DLD1 (cell line): ENCODE measurements at regions not wholly inside any gene's neighbourhood (a gene's known extent, or its start where the extent isn't known, plus 50 kb on each side); places are given as distances from the start of the nearest gene placed in this dataset.
"Not testable (repeated sequence)": the region's sequence is repeated elsewhere in the genome, so short reads cannot be mapped to it uniquely, and the experiment has no call there.

Source experiments
- in situ Hi-C: cut with HindIII; loops from 2 replicates; pipeline ENCODE4 v1.10.0; 2017; ENCODE audit warnings: low sequenced_read_pairs

GRCh38 chr15:88994286-88994685 lies 81.1 kb upstream of the MFGE8 start:
- in situ Hi-C loops, result no loop called here

GRCh38 chr15:88995449-88995848 lies 82.3 kb upstream of the MFGE8 start:
- in situ Hi-C loops, result no loop called here

GRCh38 chr15:88997531-88997930 lies 84.4 kb upstream of the MFGE8 start:
- in situ Hi-C loops, result no loop called here

DNA sequence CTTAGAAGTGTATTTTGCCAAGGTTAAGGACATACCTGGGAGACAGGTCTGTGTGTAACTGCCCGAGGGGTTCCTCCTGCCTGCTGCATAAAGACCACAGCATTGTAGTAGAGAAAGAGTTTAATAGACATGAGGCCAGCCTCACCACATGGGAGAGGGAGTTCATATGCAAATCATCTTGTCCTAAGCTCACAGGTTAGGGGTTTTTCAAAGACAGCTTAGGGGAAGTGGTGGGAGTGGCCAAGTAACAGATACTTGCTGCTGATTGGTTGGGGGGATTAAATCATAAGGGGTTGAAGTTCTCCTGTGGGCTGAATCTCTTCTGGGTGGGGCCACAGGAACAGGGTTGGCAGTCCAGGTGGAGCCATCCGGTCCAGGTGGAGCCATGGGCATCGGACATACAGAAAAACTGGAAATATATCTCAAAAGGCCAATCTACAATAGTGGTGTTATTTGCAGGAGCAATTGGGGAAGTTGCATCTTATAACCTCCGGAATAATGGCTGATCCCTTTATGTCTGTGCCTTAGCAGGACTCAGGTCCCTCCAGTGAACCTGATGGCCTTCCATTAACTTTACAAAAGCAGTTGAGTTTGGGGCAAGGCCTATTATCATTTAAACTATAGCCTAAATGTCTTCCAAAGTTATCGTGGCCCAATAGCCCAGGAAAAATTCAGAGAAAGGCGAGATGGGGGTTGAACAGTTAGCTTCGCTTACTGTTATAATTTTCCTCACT lies 86.0 kb upstream of the MFGE8 start:
- in situ Hi-C loops, result no loop called here

- in situ Hi-C loops, result not testable (repeated sequence)
These were observed 86.5 kb upstream of the ABHD2 start for GRCh38 chr15:89001708-89002275.

DNA sequence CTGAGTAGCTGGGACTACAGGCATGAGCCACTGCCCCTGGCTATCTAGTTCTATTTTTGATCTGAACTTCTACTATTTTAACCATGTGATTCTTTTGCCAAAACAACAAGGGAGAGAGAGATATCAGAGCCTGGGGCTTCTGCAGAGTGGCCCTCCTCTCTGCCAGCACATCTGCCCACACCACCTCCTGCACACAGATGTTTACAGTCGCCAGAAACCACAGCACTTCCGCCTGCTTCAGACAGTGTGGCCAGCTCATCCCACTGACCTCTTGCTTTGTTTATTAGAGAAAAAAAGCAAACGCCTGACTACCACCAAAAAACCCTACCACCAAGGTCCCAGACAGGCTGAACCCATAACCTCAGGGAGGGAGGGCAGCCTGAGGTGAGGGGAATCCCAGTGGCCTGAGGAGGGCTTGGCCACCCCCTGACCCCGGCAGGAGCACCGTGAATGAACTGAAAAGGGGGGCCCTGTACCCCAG lies 85.9 kb upstream of the ABHD2 start:
- in situ Hi-C loops, result no loop called here

DNA sequence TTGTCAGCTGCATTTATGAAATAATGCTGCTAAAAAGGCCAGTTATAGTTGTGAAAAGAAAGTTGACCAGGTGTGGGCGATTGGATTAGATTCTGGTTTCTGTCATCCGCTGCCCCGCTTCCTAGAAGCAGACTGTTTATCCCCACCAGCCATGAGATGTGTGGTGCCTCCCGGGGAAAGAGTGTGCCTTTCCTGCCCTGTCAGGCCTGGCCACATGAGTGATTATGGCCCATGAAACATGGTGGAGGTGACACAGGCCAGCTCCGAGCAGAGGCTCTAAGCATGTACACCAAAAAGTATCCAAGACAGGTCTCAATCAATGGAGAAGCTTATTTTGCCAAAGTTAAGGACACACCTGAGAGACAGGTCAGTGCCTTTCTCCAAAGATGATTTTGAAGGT lies 85.4 kb upstream of the ABHD2 start:
- in situ Hi-C loops, result no loop called here

GRCh38 chr15:89003865-89004725 lies 84.2 kb upstream of the ABHD2 start:
- in situ Hi-C loops, result no loop called here

DNA sequence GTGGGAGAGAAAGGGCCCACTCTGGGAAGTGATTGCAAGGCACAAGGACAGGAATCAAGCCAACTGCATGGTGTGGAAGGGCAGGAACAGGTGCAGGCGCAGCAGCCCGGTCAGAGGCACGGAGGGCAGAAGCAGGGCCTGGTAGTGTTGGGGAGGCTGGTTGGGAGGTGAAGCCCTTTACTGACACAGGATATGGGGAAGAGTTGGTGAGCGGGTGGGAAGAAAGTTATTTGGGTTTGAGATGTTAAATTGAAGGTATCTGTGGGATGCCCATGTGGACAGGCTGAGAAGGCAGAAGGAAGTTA lies 83.6 kb upstream of the ABHD2 start:
- in situ Hi-C loops, result no loop called here

GRCh38 chr15:89007527-89007926 lies 80.7 kb upstream of the ABHD2 start:
- in situ Hi-C loops, result not testable (repeated sequence)

DNA sequence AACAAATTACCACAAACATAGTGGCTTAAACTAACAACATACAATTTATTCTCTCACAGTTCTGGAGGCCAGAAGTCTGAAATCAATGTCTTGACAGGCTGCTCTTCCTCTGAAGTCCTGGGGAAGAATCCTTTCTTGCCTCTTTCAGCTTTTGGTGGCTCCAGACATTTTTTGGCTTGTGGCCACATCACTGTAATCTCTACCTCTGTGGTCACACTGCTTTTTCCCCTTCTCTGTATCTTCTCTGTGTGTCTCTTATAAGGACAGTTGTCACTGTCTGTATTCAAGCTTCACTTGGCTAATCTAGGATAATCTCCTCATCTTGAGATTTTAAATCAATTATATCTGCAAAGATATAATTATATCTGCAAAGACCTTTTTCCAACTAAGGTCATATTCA lies 80.3 kb upstream of the ABHD2 start:
- in situ Hi-C loops, result no loop called here

DNA sequence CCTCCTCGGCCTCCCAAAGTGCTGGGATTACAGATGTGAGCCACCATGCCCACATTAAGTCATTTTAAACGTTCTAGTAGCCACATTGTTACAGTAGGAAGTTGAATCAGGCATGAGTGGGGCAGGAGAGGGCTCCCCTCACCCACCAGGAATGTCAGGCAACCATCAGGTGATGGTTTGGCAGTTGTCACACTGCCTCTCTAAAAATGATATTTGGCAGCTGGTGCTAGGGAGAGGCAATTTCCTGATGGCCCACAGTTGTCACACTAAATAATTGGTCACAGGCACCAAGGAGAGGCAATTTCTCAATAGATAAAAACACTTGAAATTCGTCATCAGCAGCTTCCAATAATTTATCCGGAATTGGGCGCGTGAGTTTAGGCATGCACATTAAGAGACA lies 79.2 kb upstream of the ABHD2 start:
- in situ Hi-C loops, result no loop called here

DNA sequence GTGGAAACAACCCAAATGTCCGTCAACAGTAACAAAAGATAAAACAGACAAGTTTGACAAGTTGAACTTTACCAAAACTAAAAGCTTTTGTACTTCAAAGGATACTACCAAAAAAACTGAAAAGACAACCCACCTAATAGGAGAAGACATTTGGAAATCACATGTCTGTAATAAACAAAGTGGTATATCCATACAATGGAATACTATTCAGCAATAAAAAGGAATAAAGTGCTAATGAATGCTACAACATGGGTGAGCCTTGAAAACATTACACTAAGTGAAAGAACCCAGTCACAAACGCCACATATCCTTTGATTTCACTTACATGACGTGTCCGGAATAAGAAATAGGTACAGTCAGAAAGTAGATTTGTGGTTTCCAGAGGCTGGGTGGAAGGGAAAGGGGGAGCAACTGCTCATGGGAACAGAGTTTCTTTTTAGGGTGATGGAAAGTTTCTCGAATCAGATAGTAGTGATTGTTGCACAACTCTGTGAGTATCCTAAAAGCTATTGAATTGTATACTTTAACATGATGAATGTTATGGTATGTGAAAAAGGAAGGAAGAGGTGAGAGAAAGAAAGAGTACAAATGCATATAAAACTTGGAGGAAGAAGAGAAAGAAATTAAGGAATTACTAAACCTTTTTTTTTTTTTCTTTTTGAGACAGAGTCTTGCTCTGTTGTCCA lies 72.7 kb upstream of the ABHD2 start:
- in situ Hi-C loops, result loop anchor here (5.0 kb wide), 1 partner anchor 108 kb away; no protein-coding TSS in a partner anchor

- in situ Hi-C loops, result loop anchor here (5.0 kb wide), 1 partner anchor 109 kb away; no protein-coding TSS in a partner anchor
These were observed 71.7 kb upstream of the ABHD2 start for GRCh38 chr15:89016549-89017041.

- in situ Hi-C loops, result loop anchor here (5.0 kb wide), 1 partner anchor 110 kb away; no protein-coding TSS in a partner anchor
These were observed 70.7 kb upstream of the ABHD2 start for GRCh38 chr15:89017370-89018066.

DNA sequence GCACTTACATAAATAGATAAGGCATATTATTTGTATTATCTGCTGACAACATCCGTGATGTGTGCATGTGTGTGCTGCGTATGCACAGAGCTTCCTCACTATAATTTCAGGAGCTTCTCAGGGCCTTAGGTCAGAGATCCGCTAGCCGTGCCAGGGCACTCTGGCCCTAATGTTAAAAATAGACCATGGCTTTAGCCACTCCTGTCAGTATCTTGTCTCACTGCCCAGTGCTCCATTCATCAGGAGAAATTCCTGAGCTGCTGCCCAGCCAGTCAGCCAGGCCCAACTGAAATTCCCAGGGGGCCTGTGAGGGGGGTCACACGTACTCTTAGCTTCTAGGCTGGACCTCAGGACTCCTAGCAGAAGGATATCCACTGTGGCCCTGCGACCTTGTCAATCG lies 70.0 kb upstream of the ABHD2 start:
- in situ Hi-C loops, result loop anchor here (5.0 kb wide), 1 partner anchor 111 kb away; no protein-coding TSS in a partner anchor

DNA sequence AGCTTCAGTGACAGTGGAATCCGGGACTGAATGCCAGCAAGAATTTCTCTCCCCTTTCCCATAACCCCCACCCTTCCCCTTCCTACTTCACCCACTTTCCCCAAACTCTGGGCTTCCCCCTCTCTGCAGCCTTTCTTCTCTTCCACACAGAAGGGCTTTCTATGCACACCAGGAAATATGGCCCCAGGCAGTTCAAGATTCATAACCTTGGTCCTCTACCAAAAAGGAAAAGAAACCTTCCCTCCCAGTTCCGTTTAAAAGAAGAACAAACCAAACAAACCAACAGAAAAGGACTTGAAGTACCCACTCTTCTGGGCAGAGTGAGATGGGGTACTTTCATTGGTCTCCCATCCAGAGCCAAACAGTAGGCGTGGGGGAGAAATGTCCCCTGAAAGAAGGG lies 68.8 kb upstream of the ABHD2 start:
- in situ Hi-C loops, result loop anchor here (5.0 kb wide), 1 partner anchor 112 kb away; no protein-coding TSS in a partner anchor

DNA sequence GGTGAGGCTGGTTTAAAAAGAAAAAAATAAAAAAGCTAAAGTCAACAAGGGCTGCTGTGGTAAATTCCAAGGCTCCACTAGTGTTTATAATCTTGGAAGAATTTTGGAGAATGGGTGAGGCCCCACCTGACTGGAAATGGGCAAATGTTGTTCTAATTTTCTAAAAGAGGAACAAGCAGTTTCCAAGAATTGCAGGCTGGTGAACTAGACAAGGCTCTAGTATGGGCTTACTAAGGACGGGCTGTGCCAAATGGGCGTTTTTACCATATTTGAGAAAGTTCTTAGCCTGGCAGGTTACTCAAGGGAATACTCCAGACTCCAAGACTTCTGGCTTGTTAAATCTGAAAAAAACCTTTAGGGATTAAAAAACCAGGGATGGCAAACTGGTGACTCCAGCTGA lies 67.0 kb upstream of the ABHD2 start:
- in situ Hi-C loops, result no loop called here

DNA sequence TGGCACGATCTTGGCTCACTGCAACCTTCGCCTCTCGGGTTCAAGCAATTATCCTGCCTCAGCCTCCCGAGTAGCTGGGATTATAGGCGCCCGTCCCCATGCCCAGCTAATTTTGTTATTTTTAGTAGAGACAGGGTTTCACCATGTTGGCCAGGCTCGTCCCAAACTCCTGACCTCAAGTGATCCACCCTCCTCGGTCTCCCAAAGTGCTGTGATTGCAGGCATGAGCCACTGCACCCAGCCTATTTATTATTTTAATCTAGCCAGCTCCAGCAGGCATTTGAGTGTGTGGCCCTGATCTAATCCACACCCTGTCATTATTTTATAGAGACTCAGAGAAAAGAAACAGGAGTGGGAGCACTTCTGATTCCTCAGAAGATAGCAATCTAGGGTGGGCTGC lies 66.4 kb upstream of the ABHD2 start:
- in situ Hi-C loops, result not testable (repeated sequence)

- in situ Hi-C loops, result no loop called here
These were observed 64.8 kb upstream of the ABHD2 start for GRCh38 chr15:89023311-89023961.
